Sigmoid colon (tissue), 6 donors: ENCODE measurements at regions not wholly inside any gene's neighbourhood (a gene's known extent, or its start where the extent isn't known, plus 50 kb on each side); places are given as distances from the start of the nearest gene placed in this dataset.

Experiments
- DNase-seq: peaks from one replicate; pipeline ENCODE4 v3.0.0-alpha.2; 2019
- H3K27ac ChIP-seq, 4 donors: fragments of 200-600 bp; sonication (generic); one replicate each; pipeline ENCODE4 v1.5.1; 2016 to 2019; ENCODE audit warnings: mild to moderate bottlenecking in 1 of 4
- H3K27me3 ChIP-seq, 3 donors: fragments of 200-600 bp; sonication (generic); one replicate each; pipeline ENCODE4 v1.5.1; 2019; ENCODE audit warnings: mild to moderate bottlenecking in 1 of 3
- H3K36me3 ChIP-seq, 4 donors: fragments of 200-600 bp; sonication (generic); one replicate each; pipeline ENCODE4 v1.5.1; 2016 to 2019
- H3K4me1 ChIP-seq, 4 donors: fragments of 200-600 bp; sonication (generic); one replicate each; pipeline ENCODE4 v1.5.1; 2017 to 2019
- H3K4me3 ChIP-seq, 4 donors: fragments of 200-600 bp; sonication (generic); one replicate each; pipeline ENCODE4 v1.5.1; 2017 to 2019; ENCODE audit warnings: mild to moderate bottlenecking in 2 of 4, moderate library complexity in 1 of 4
- H3K9me3 ChIP-seq, 4 donors: fragments of 200-600 bp in 3 of 4; sonication (generic) in 3 of 4; one replicate each; pipeline versions ENCODE4 v1.5.1 to v1.6.1; 2013 to 2019
- CTCF ChIP-seq, 4 experiments: fragments of 450-650 bp in 3 of 4; fragments of 200-600 bp in 1 of 4; IDR thresholded peaks; one replicate each; pipeline ENCODE4 v1.5.1; 2016 to 2019; ENCODE audit warnings: antibody characterized with exemption in 4 of 4, mild to moderate bottlenecking in 3 of 4, moderate library complexity in 2 of 4
- EP300 ChIP-seq, 4 donors: sonication (generic); formaldehyde crosslinking; IDR thresholded peaks; one replicate each; pipeline ENCODE4 v1.6.1; 2017; ENCODE audit warnings: antibody characterized with exemption in 4 of 4
- POLR2A ChIP-seq, 2 donors: fragments of 450-650 bp; IDR thresholded peaks; one replicate each; pipeline ENCODE4 v1.6.1; 2016; ENCODE audit warnings: antibody characterized with exemption in 2 of 2, mild to moderate bottlenecking in 2 of 2, moderate library complexity in 2 of 2
- POLR2AphosphoS5 ChIP-seq, 4 donors: sonication (generic); formaldehyde crosslinking; IDR thresholded peaks; one replicate each; pipeline ENCODE4 v1.6.1; 2017; ENCODE audit warnings: antibody characterized with exemption in 4 of 4
- WGBS, 2 donors: extraction: QIAGEN DNeasy Blood & Tissue Kit; methylation state at CpG; one replicate each; pipeline ENCODE4 v1.1.7; 2013; 5-methylcytosine and 5-hydroxymethylcytosine counted together
- intact Hi-C: fragments of 100-400 bp; cut with DNase I; formaldehyde crosslinking; loops from one replicate; pipeline ENCODE4 v1.15.1; 2023
- donor health status: healthy with polysubstance abuse.
- donor health status: healthy.

DNA sequence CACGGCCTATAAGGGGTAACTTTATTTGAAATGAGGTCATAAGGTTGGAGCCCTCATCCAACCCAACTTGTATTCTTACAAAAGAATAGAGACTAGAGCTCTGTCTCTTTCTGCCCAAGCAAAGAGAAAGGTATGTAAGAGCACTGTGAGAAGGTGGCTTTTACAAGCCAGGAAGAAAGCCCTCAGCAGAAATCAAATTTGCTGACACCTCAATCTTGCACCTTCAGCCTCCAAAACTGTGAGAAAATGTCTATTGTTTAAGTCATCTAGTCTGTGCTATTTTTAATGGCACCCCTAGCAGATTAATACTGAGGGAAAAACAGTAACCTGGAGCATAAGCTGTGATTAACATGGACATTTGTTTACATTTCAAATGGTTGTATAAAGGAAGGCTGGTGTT, 860.7 kb downstream of the PCDH7 start:
- Histone ChIP-seq H3K9me3 (no peaks in the 10 kb centered on the region), H3K4me3 (no peak overlapping the region), H3K27me3 (no peaks in the 10 kb centered on the region), H3K4me1 (no peaks in the 10 kb centered on the region), H3K36me3 (no peaks in the 10 kb centered on the region), H3K27ac (no peak overlapping the region)
- intact Hi-C loops = no loop called here
- 89 to 91% methylated on average over 1 of the region's 1 CpG for WGBS, 2 donors
- no peak for DNase-seq
- no peak for TF ChIP-seq POLR2AphosphoS5 (IDR thresholded peaks at IDR 0.05)
- no peak for TF ChIP-seq POLR2A (IDR thresholded peaks at IDR 0.05)
- no peak for TF ChIP-seq CTCF (IDR thresholded peaks at IDR 0.05)
- TF ChIP-seq EP300 (IDR thresholded peaks at IDR 0.05) = no peak

GRCh38 chr4:31585503-31585902, 865.3 kb downstream of the PCDH7 start:
- DNase-seq = no peak
- no peak for TF ChIP-seq CTCF (IDR thresholded peaks at IDR 0.05)
- TF ChIP-seq POLR2A (IDR thresholded peaks at IDR 0.05) = no peak
- no peak for TF ChIP-seq EP300 (IDR thresholded peaks at IDR 0.05)
- no peak for TF ChIP-seq POLR2AphosphoS5 (IDR thresholded peaks at IDR 0.05)
- H3K36me3 ChIP-seq = no peaks in the 10 kb centered on the region
- no peak overlapping the region for H3K27ac ChIP-seq
- intact Hi-C loops = no loop called here
- no peaks in the 10 kb centered on the region for H3K27me3 ChIP-seq
- 52 to 73% methylated on average over 2 of the region's 2 CpGs for WGBS, 2 donors
- no peaks in the 10 kb centered on the region for H3K4me1 ChIP-seq
- H3K4me3 ChIP-seq = no peak overlapping the region
- H3K9me3 ChIP-seq = no peaks in the 10 kb centered on the region

GRCh38 chr4:31592293-31592692, 872.1 kb downstream of the PCDH7 start:
- Histone ChIP-seq H3K36me3 (no peaks in the 10 kb centered on the region), H3K4me1 (no peaks in the 10 kb centered on the region), H3K27me3 (no peaks in the 10 kb centered on the region), H3K27ac (no peak overlapping the region), H3K4me3 (no peak overlapping the region), H3K9me3 (no peaks in the 10 kb centered on the region)
- WGBS, 2 donors = 24 to 46% methylated on average over 2 of the region's 2 CpGs
- intact Hi-C loops = no loop called here
- TF ChIP-seq POLR2A (IDR thresholded peaks at IDR 0.05) (no peak), EP300 (IDR thresholded peaks at IDR 0.05) (no peak), POLR2AphosphoS5 (IDR thresholded peaks at IDR 0.05) (no peak), CTCF (IDR thresholded peaks at IDR 0.05) (no peak)
- DNase-seq = no peak

DNA sequence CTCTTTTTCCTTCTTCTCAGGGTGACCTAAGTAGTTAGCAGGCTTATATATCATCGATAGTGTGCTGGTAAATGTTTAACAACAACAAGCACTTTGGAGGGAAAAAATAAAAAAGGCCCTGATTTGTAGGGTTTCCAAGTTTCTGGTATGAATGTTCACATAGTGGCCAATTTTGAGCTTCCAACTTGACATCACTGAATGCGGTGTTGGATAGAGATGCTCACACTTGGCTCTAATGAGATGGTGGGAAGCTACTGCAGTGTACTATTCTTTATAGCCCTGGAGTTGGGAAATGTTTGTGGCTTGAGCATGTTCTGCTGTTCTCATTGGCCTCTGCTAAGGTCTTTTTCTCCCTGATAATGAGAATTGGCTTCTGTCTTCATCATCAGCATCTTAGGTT, 875.3 kb downstream of the PCDH7 start:
- DNase-seq = no peak
- 61 to 77% methylated on average over 2 of the region's 2 CpGs for WGBS, 2 donors
- Histone ChIP-seq H3K36me3 (no peaks in the 10 kb centered on the region), H3K4me3 (no peak overlapping the region), H3K27me3 (no peaks in the 10 kb centered on the region), H3K4me1 (no peaks in the 10 kb centered on the region), H3K9me3 (no peaks in the 10 kb centered on the region), H3K27ac (no peak overlapping the region)
- intact Hi-C loops = no loop called here
- TF ChIP-seq EP300 (IDR thresholded peaks at IDR 0.05) = no peak
- no peak for TF ChIP-seq CTCF (IDR thresholded peaks at IDR 0.05)
- TF ChIP-seq POLR2A (IDR thresholded peaks at IDR 0.05) = no peak
- no peak for TF ChIP-seq POLR2AphosphoS5 (IDR thresholded peaks at IDR 0.05)

DNA sequence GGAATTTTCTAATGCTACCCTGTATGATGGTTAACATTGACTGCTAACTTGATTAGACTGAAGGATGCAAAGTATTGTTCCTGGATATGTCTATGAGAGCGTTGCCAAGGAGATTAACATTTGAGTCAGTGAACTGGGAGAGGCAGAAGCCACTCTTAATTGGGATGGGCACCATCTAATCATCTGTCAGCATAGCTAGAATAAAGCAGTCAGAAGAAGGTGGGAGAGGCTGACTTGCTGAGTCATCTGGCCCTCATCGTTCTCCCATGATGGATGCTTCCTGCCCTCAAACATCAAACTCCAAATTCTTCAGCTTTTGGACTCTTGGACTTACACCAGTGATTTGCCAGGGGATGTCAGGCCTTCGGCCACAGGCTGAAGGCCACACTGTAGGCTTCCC, 878.5 kb downstream of the PCDH7 start:
- Histone ChIP-seq H3K27me3 (no peaks in the 10 kb centered on the region), H3K9me3 (no peaks in the 10 kb centered on the region), H3K4me3 (no peak overlapping the region), H3K4me1 (no peaks in the 10 kb centered on the region), H3K27ac (no peak overlapping the region), H3K36me3 (no peaks in the 10 kb centered on the region)
- no peak for DNase-seq
- intact Hi-C loops = no loop called here
- no peak for TF ChIP-seq CTCF (IDR thresholded peaks at IDR 0.05)
- no peak for TF ChIP-seq POLR2AphosphoS5 (IDR thresholded peaks at IDR 0.05)
- TF ChIP-seq EP300 (IDR thresholded peaks at IDR 0.05) = no peak
- TF ChIP-seq POLR2A (IDR thresholded peaks at IDR 0.05) = no peak
- 75 to 83% methylated on average over 3 of the region's 3 CpGs for WGBS, 2 donors
